GM12878 (cell line): ENCODE measurements at regions not wholly inside any gene's neighbourhood (a gene's known extent, or its start where the extent isn't known, plus 50 kb on each side); places are given as distances from the start of the nearest gene placed in this dataset.

Experiments used
- ATAC-seq: fragments of 200-7000 bp; cut with Tn5 transposase; 3 replicates; pipeline ENCODE4 v1.9.1; 2020; ENCODE audit warnings: mild to moderate bottlenecking, moderate library complexity
- BruUV-seq: library from RNA; stranded (reverse); fragments of 400-500 nt; replicated peaks from 2 replicates; lab custom pipeline; 2021; lab: Mats Ljungman, UMichigan
- CTCF ChIA-PET: fragments of 300-600 bp; sonication (Branson Sonifier 250); formaldehyde crosslinking; extraction: SDS; loops from one replicate; lab custom pipeline; 2021; ENCODE audit warnings: inconsistent platforms; lab: Yijun Ruan, JAX
- POLR2A ChIA-PET: fragments of 350-600 bp; formaldehyde crosslinking; extraction: SDS; loops from one replicate; lab custom pipeline; 2021; ENCODE audit warnings: inconsistent platforms; lab: Charles Lee
- RAD21 ChIA-PET: fragments of 300-600 bp; sonication (Branson Sonifier 250); formaldehyde crosslinking; loops from one replicate; lab custom pipeline; 2023; ENCODE audit warnings: antibody characterized with exemption; ENCODE audit not compliant: unreplicated experiment; lab: Charles Lee
- SMC1A ChIA-PET: fragments of 300-600 bp; sonication (Branson Sonifier 250); formaldehyde crosslinking; loops from one replicate; lab custom pipeline; 2023; ENCODE audit not compliant: unreplicated experiment, uncharacterized antibody; lab: Charles Lee
- DNase-seq: peaks from one replicate; pipeline ENCODE4 v3.0.0-alpha.2; 2011; ENCODE audit warnings: low read depth, low spot score
- FAIRE-seq: peaks from 3 replicates; lab custom pipeline; 2011; peaks lifted over from hg19 to GRCh38; lab: Jason Lieb, UNC
- H2AFZ ChIP-seq: 2 replicates; pipeline ENCODE4 v1.6.0; 2011; ENCODE audit warnings: low read depth, low read length, control low read depth; ENCODE audit not compliant: control insufficient read depth
- H3K27ac ChIP-seq: 2 replicates; pipeline ENCODE4 v1.5.1; 2011; ENCODE audit warnings: control low read depth; ENCODE audit not compliant: control insufficient read depth, insufficient read depth
- H3K27me3 ChIP-seq, 2 experiments: replicated peaks in 1 of 2; 2 replicates each; pipeline versions ENCODE4 v1.6.0 to v1.6.1; 2011; ENCODE audit warnings: low read length in 1 of 2; ENCODE audit not compliant: control insufficient read depth in 2 of 2, insufficient read depth in 2 of 2
- H3K36me3 ChIP-seq, 2 experiments: 2 replicates each; pipeline ENCODE4 v1.5.1; 2011; ENCODE audit warnings: low read length in 1 of 2; ENCODE audit not compliant: control insufficient read depth in 2 of 2, insufficient read depth in 2 of 2
- H3K4me1 ChIP-seq: 2 replicates; pipeline ENCODE4 v1.6.1; 2011; ENCODE audit warnings: mild to moderate bottlenecking, low read length, moderate library complexity, mixed read lengths; ENCODE audit not compliant: control insufficient read depth, insufficient read depth
- H3K4me2 ChIP-seq: 2 replicates; pipeline ENCODE4 v1.6.0; 2011; ENCODE audit warnings: control low read depth; ENCODE audit not compliant: control insufficient read depth, insufficient read depth
- H3K4me3 ChIP-seq: fragments of 200-600 bp; sonication (generic); 2 replicates; pipeline ENCODE4 v1.5.1; 2016
- H3K79me2 ChIP-seq: 2 replicates; pipeline ENCODE4 v1.6.0; 2011; ENCODE audit warnings: low read length; ENCODE audit not compliant: control insufficient read depth, insufficient read depth
- H3K9ac ChIP-seq: 2 replicates; pipeline ENCODE4 v1.8.0; 2011; ENCODE audit warnings: low read length, control low read depth, mixed read lengths; ENCODE audit not compliant: control insufficient read depth, insufficient read depth
- H3K9me3 ChIP-seq: replicated peaks from 3 replicates; pipeline ENCODE4 v1.5.1; 2011; ENCODE audit warnings: mild to moderate bottlenecking, low read length; ENCODE audit not compliant: control insufficient read depth, insufficient read depth
- H4K20me1 ChIP-seq: 2 replicates; pipeline ENCODE4 v1.6.0; 2011; ENCODE audit not compliant: control insufficient read depth, insufficient read depth
- BCLAF1 ChIP-seq: fragments of 450-650 bp; IDR thresholded peaks from 2 replicates; pipeline ENCODE4 v1.6.1; 2017; ENCODE audit warnings: antibody characterized with exemption, mild to moderate bottlenecking, moderate library complexity
- E4F1 ChIP-seq: fragments of 450-650 bp; IDR thresholded peaks from 2 replicates; pipeline ENCODE4 v1.6.1; 2018; ENCODE audit warnings: borderline replicate concordance, mild to moderate bottlenecking; ENCODE audit not compliant: partially characterized antibody
- ESRRA ChIP-seq: IDR thresholded peaks from 2 replicates; pipeline ENCODE4 v1.6.1; 2012; ENCODE audit warnings: mild to moderate bottlenecking, low read length, improper control_type of control experiment
- FOXK2 ChIP-seq: fragments of 450-650 bp; IDR thresholded peaks from 2 replicates; pipeline ENCODE4 v1.6.1; 2017; ENCODE audit warnings: mild to moderate bottlenecking, moderate library complexity
- GABPA ChIP-seq: IDR thresholded peaks from 2 replicates; pipeline ENCODE4 v1.6.1; 2014; ENCODE audit warnings: antibody characterized with exemption, low read depth, mild to moderate bottlenecking, inconsistent platforms
- KAT2A ChIP-seq: conservative IDR thresholded peaks from 2 replicates; pipeline ENCODE4 v1.6.1; 2011; ENCODE audit warnings: low read depth, low read length; ENCODE audit not compliant: control insufficient read depth
- KDM1A ChIP-seq: fragments of 200-600 bp; sonication (generic); IDR thresholded peaks from 2 replicates; pipeline ENCODE4 v1.6.1; 2016; ENCODE audit warnings: borderline replicate concordance
- MTA2 ChIP-seq: fragments of 450-650 bp; IDR thresholded peaks from 2 replicates; pipeline ENCODE4 v1.6.1; 2016; ENCODE audit warnings: low read depth, mild to moderate bottlenecking, moderate library complexity
- MXI1 ChIP-seq: fragments of 150-350 bp; IDR thresholded peaks from 2 replicates; pipeline ENCODE4 v1.6.1; 2011; ENCODE audit warnings: low read depth, mild to moderate bottlenecking, inconsistent platforms, low read length, improper control_type of control experiment
- NBN ChIP-seq: fragments of 450-650 bp; IDR thresholded peaks from 2 replicates; pipeline ENCODE4 v1.6.1; 2016
- NRF1 ChIP-seq: conservative IDR thresholded peaks from 2 replicates; pipeline ENCODE4 v1.6.1; 2011; ENCODE audit warnings: mild to moderate bottlenecking, low read depth, low read length, improper control_type of control experiment
- POLR2A ChIP-seq: IDR thresholded peaks from 2 replicates; pipeline ENCODE4 v1.6.1; 2011; ENCODE audit warnings: low read depth, mild to moderate bottlenecking, low read length
- POLR2AphosphoS5 ChIP-seq: IDR thresholded peaks from 2 replicates; pipeline ENCODE4 v1.6.1; 2011; ENCODE audit warnings: mild to moderate bottlenecking, low read length, inconsistent platforms
- PRDM15 ChIP-seq: fragments of 450-650 bp; formaldehyde crosslinking; IDR thresholded peaks from 2 replicates; pipeline ENCODE4 v1.4.0; 2020; ENCODE audit warnings: mild to moderate bottlenecking, moderate library complexity
- RAD51 ChIP-seq: fragments of 450-650 bp; IDR thresholded peaks from 2 replicates; pipeline ENCODE4 v1.6.1; 2016; ENCODE audit warnings: moderate library complexity, mild to moderate bottlenecking, inconsistent platforms
- TCF3 ChIP-seq: IDR thresholded peaks from 2 replicates; pipeline ENCODE4 v1.6.1; 2012; ENCODE audit warnings: low read depth, mild to moderate bottlenecking, low read length, borderline replicate concordance; ENCODE audit not compliant: insufficient read depth
- ZNF207 ChIP-seq: fragments of 450-650 bp; IDR thresholded peaks from 2 replicates; pipeline ENCODE4 v1.6.1; 2014; ENCODE audit warnings: antibody characterized with exemption, mild to moderate bottlenecking, borderline replicate concordance
- ZNF274 ChIP-seq: IDR thresholded peaks from one replicate; pipeline ENCODE4 v1.8.0; 2011; ENCODE audit not compliant: insufficient read length, insufficient read depth
- WGBS: methylation state at CpG from one replicate; pipeline ENCODE4 v1.1.6; 2016; ENCODE audit warnings: low lambda C conversion rate; ENCODE audit not compliant: insufficient replicate concordance, insufficient coverage; ENCODE audit errors: missing lambda C conversion rate; 5-methylcytosine and 5-hydroxymethylcytosine counted together
- in situ Hi-C: fragments of 300-500 bp; cut with MboI; formaldehyde crosslinking; loops from 9 replicates; pipeline ENCODE4 v1.14.3; 2018; ENCODE audit warnings: mixed read lengths
- intact Hi-C: fragments of 100-400 bp; cut with micrococcal nuclease; formaldehyde crosslinking; loops from one replicate; pipeline ENCODE4 v1.14.2; 2022; ENCODE audit not compliant: unreplicated experiment

- intact Hi-C loops = no loop called here
- no peak overlapping the region for H3K9ac ChIP-seq
- no peak overlapping the region for H3K4me2 ChIP-seq
- FAIRE-seq = no peak
- ChIA-PET POLR2A (no interaction called here), CTCF (no interaction called here), RAD21 (no interaction called here), SMC1A (no interaction called here)
- H3K79me2 ChIP-seq = no peaks in the 10 kb centered on the region
- H2AFZ ChIP-seq = no peak overlapping the region
- H3K9me3 ChIP-seq = no peaks in the 10 kb centered on the region; the same call in 2 of the 3 replicates
- no peak for DNase-seq
- H4K20me1 ChIP-seq = no peaks in the 10 kb centered on the region
- H3K27ac ChIP-seq = no peak overlapping the region
- H3K36me3 ChIP-seq = no peaks in the 10 kb centered on the region
- TF ChIP-seq POLR2AphosphoS5 (no peak), MXI1 (no peak), E4F1 (no peak), POLR2A (no peak), KDM1A (no peak), KAT2A (no peak), TCF3 (no peak), ESRRA (no peak), ZNF274 (no peak), GABPA (no peak), MTA2 (no peak), RAD51 (no peak), NRF1 (no peak), BCLAF1 (no peak), ZNF207 (no peak), FOXK2 (no peak), PRDM15 (no peak), NBN (no peak)
- no peak overlapping the region for H3K4me3 ChIP-seq
- H3K4me1 ChIP-seq = peaks cover 12% of the 10 kb centered on the region
- ATAC-seq = no peak
- BruUV-seq = no TSS peak
- no peaks in the 10 kb centered on the region for H3K27me3 ChIP-seq
- in situ Hi-C loops = no loop called here
- 41% methylated on average over 7 of the region's 7 CpGs for WGBS
Measured at GRCh38 chr14:104398656-104399055, 180.9 kb upstream of the C14orf180 start.
